Ishikawa (cell line): ENCODE measurements at regions not wholly inside any gene's neighbourhood (a gene's known extent, or its start where the extent isn't known, plus 50 kb on each side); places are given as distances from the start of the nearest gene placed in this dataset.

ENCODE experiments used
- CREB1 ChIP-seq: IDR thresholded peaks from 2 replicates; pipeline ENCODE4 v1.6.1; 2012; ENCODE audit warnings: low read depth
- EGR1 ChIP-seq: IDR thresholded peaks from 2 replicates; pipeline ENCODE4 v1.6.1; 2012
- RAD21 ChIP-seq: IDR thresholded peaks from 2 replicates; pipeline ENCODE4 v1.6.1; 2012; ENCODE audit warnings: low read depth
- TAF1 ChIP-seq: IDR thresholded peaks from 2 replicates; pipeline ENCODE4 v1.6.1; 2012; ENCODE audit warnings: low read depth, mild to moderate bottlenecking

- TF ChIP-seq RAD21 (no peak), EGR1 (no peak), CREB1 (no peak), TAF1 (no peak)
Measured at GRCh38 chr6:126983779-126984178, 134.7 kb upstream of the RSPO3 start.
